Activated CD4-positive, alpha-beta T cell treated with anti-CD3 and anti-CD28 coated beads, Interleukin-2, Interleukin-6, amounts not matched to agents 100 ng/mL and 50 ng/mL, durations not matched to agents 16 hours and 8 hours (primary cell): ENCODE measurements at regions not wholly inside any gene's neighbourhood (a gene's known extent, or its start where the extent isn't known, plus 50 kb on each side); places are given as distances from the start of the nearest gene placed in this dataset.
A peak's percentile ranks its signal among the peaks of the same experiment; 100 is the strongest.
"Not testable (repeated sequence)": the region's sequence is repeated elsewhere in the genome, so short reads cannot be mapped to it uniquely, and the experiment has no call there.

ENCODE experiments used
- DNase-seq: peaks from one replicate; pipeline ENCODE4 v3.0.0-alpha.2; 2020

DNA sequence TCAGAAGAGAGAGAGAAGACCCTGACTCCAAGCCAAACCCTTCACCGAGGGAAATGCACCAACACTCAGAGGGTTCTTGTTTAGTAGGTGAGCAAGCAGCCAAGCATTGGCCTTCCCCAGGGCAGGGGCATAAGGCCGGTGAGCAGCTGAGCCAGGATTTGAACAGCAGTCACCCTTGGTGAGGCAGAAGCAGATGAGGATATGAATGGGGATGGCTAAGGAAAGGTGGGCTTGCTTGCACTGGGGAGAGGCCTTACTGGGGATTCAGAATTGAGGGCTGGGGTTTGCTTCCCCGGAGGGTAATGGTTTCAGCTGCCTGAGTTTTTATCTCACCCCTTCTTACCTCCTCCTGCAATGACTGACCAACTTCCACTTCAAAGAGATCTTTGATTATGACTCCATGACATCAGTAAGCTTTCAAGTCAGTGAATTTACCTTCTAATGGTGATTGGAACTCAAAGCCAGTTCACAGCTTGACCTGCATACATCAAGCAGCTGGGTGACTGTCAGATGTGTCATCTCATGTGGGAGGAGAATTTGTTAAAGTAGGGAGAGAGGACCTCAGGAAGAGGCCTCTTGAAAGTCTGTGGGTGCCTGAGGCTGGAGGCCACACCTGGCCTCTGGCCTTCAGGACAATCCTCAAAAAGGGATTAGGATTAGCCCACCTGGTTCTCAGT lies 114.5 kb upstream of the PLGLB2 start:
- DNase-seq, result peak; percentile 42

- peak; percentile 28 for DNase-seq
Measured at GRCh38 chr2:87634106-87634505, 113.8 kb upstream of the PLGLB2 start.

- DNase-seq, result not testable (repeated sequence)
Measured at GRCh38 chr2:87634971-87635650, 112.8 kb upstream of the PLGLB2 start.

DNA sequence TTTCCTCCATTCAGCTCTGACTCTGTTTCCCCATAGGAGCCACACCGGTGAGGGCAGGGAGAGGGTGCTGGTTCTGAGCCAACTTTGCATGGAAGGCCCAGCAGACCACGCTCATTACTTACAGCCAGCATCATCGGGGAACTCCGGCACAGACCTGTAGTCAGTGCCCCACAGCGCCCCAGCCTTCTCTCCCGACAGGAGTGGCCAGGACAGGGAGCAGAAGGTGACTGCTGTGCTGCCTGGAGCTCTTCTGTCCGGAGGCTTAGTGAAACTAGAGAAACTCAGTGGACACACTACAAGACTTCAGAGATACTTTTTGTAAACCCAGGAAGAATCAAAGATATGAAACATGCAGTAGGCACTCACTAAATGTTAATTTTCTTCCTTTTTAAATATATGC lies 111.6 kb upstream of the PLGLB2 start:
- not testable (repeated sequence) for DNase-seq

DNA sequence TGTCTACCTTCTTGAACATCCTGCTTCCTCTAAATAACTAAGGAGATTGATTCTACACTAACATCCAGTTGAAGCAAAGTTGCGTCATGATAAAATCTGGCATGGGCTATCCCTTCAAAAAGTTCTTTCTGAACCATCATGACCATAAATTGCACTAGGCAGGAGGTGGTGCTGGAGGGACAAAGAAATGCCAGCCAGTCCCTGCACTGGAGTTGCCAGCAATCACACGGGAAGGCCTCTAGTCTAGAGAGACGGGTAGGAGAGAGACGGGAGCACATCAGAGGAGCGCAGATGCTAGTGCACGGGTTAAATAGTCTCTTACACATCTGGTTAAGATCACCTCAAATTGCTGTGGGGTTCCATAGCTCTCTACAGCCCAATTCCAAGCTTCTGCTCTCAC lies 111.2 kb upstream of the PLGLB2 start:
- DNase-seq, result not testable (repeated sequence)

DNA sequence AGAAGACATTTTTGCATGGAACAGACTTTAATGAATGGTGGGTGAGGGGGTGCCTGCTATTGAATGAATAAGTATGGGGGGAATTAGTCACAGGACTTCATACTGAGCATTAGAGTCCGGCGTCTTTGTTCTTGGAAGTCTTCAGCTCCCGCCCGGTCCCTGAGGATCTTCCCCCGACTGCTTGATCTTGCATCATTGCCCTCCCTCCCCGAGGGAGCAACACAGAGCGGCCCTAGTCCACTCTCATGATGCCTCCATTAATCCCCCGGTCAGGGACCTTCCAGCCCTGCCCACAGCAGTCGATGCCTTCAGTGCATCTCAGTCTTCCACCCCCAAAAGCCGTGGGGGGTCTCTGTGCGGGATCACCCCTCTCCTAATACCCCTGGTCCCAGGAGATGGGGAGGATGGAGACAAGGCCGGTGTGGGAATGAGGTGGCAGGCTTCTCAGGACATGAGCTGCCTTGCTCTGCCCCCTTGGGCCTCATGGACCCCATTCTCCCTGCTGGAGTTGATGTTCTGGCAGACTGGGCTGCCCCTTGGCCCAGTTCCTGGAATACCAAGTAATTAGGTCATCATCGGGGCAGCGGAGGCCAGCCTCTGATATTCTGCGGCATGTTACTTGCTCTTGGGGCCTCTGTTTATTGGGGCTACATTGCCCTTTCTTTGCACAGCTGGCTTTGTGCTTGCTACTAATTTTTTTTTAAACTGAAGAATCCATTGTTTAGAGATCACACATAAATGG lies 110.5 kb upstream of the PLGLB2 start:
- not testable (repeated sequence) for DNase-seq

DNA sequence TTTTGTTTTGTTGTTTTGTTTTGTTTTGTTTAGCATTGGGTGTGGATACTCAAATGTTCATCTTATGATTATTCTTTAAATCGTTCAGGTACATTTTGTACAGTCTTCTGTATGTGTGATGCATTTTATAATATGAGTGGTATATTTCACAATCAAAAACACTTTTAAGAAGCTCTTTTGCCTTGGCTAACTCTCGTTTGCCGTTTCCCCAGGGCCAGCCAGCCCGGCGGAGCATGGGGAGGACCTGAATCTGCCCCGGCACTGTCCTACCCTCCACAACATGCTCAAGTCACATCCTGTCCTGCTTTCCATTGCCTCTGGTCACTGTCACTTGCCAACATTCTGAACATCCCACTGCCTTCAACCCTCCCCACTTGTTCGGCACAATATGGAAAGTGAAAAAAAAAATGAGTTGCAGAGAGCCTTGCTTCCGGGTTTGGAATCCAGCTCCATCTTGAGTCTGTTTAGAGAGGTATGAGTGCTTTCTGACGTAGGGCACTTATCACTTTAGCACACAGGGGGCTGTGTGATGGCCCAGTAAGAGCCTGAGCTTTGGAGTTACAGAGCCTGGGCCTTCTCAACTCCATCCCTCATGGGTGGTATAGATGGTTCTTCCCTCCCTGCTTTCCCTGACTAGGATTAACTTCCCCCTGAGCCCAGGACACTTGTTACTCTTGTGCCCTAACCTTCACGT lies 109.6 kb upstream of the PLGLB2 start:
- not testable (repeated sequence) for DNase-seq

GRCh38 chr2:87638872-87639271 lies 109.0 kb upstream of the PLGLB2 start:
- not testable (repeated sequence) for DNase-seq

DNA sequence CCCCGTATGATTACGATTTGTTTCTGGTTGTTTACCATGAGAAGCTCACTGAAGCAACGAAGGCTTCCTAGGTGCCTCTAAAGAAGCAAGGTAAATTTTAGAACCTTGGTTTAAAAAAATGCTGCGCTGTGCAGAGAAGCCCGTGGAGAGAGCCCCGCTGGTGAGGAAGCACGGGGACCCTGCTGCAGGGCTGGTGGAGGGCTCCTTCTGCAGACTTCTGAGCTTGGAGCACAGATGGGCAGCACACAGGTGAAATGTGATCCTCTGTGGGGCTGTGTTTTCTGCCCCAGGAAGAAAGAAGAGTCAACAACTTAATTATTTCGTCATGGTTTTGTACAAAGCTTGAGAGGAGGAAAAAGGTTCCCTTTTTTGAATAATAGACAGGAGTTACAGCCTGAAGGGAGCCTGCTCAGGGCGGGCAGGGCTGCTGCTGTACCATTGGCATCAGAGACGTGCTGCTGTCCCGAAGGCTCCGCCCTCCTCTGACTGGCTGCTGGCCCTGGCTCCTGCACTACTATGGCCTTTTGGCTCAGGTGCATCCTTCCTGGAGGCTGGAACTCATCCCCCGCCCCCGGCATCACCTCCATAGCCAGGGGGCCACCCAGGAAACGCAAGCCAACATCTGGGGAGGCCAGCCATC lies 108.0 kb upstream of the PLGLB2 start:
- DNase-seq, result not testable (repeated sequence)

- DNase-seq, result not testable (repeated sequence)
Measured at GRCh38 chr2:87640961-87641563, 106.8 kb upstream of the PLGLB2 start.

DNA sequence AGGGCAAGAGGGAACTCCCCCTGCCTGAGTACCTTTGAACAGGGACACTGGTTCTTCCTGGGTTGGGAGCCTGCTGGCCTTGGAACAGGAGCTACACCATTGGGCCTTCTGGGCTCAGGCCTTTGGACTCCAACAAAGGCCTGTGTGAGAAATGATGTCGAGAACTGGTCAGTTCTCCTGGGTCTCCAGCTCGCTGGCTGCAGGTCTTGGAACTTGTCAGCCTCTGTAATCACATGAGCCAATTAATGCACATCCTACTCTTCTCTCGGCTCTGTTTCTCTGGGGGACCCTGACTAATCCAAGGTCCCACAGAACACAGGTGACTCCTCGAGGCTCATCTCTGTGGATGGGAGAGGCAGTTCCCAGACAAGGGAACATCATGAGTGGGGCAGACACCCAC lies 104.7 kb upstream of the PLGLB2 start:
- DNase-seq, result not testable (repeated sequence)

DNA sequence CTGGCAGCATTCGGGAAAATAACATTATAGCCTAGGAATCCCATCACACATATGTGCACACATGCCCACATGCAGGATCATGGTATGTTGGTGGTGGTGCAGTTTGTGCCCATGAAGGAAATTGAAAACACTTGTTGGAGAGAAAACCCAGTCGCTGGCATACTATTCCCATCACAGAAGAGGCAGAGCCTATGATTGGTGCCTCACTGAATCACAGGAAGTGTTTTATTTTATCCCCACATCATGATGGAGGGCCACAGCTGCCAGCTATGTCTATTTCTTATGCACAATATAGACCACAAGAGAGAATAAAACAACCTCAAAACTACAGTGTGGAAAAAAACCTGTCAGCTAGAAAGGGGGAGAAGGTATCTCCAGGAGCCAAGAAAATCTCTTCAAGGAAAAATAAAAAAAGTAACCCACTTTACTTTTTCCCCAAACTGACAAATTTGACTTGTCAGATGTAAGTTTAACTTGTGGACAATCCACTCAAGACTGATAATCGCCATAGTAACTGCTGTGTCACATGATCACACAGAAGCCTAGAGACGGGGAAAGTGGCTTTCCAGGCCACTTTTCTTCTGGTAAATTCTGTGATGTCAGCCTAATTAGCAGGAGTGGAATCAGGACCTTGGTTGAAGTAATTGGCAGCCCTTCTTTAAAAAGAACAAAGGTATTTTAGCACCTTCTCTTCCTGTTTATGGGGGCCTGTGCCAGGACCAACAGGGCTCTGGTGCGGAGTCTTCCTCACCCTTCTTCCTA lies 100.0 kb upstream of the PLGLB2 start:
- DNase-seq, result not testable (repeated sequence)

GRCh38 chr2:87648815-87649214 lies 99.1 kb upstream of the PLGLB2 start:
- DNase-seq, result not testable (repeated sequence)

- DNase-seq, result not testable (repeated sequence)
Measured at GRCh38 chr2:87649871-87650270, 98.0 kb upstream of the PLGLB2 start.

DNA sequence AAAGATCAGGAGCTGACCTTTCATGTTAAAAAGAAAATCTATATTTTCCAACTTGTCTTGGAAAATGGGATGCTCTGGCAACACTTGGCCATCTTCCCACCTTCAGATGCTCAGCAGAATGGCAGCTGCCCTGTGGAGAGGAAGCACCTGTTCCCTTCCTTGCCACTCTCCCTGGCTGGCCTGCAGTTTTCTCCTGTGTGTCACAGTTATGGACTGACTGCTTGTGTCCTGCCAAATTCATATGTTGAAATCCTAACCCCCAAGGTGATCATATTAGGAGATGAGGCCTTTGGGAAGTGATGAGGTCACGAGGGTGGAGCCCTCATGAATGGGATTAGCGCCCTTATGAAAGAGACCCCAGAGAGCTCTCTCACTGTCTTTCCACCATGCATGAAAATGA lies 97.0 kb upstream of the PLGLB2 start:
- not testable (repeated sequence) for DNase-seq

GRCh38 chr2:87651589-87651988 lies 96.3 kb upstream of the PLGLB2 start:
- DNase-seq, result not testable (repeated sequence)

DNA sequence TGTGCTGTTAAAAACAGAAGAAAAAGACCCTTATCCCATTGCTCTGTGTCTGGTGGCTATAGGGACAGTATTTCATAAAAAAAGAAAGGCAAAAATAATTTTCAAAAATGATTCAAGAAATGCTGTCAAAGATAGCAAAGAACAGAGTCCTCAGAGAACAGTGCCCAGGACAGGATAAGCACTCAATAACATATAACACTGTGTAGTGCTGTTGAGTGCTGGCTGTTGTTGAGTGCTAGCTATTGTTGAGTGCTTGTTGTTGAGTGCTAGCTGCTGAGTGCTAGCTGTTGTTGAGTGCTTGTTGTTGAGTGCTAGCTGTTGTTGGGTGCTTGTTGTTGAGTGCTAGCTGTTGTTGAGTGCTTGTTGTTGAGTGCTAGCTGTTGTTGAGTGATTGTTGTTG lies 94.5 kb upstream of the PLGLB2 start:
- DNase-seq, result not testable (repeated sequence)

DNA sequence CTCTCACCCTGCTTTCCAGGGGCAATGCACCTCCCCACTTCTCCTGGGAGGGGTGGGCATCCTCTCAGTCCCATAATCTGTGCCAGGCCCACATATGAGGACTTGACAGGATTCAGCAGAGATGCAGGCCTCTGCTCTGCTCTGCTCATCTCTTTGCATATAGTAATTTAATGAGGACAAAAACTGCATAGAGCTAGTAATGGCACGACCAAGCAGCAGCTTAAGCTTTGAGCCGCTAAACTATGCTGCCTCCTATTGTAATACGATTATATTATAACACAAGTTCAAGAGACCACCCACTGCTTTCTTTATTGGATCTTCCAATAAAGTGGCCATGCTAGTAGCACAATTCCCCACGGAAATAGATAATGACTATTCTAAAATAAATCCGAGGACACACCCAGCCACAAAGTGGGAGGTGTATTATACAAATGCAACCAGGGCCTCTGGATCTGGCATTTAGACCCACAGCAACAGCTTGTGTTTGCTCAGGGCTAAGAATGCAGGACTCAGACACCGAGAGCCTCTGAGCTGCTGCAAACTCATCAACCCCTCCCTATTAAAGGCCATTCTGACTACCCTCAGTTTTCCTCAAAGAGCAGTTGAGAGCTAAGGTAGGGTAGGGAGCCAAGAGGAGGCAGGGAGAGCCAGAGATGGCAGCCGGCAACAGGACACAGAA lies 93.6 kb upstream of the PLGLB2 start:
- not testable (repeated sequence) for DNase-seq

GRCh38 chr2:87657915-87658314 lies 90.0 kb upstream of the PLGLB2 start:
- peak; percentile 40 for DNase-seq

DNA sequence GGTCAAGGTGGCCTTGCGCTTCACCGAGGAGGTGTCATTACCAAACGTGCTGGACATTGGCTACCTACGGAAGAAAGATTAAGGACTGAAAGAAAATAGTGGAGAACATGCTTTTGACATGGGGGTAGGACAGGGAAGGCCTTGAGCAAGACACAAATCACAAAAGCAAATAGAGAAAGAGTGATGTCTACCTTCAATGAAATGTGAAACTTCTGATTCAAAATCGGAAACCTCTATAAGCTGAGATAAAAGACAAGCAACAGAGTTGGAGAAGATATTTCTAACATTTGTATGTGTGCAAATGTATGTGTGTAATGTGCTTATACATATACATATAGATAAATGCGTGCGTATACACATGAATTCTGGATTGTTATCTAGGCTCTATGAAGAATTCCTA lies 89.5 kb upstream of the PLGLB2 start:
- peak; percentile 50 for DNase-seq

DNA sequence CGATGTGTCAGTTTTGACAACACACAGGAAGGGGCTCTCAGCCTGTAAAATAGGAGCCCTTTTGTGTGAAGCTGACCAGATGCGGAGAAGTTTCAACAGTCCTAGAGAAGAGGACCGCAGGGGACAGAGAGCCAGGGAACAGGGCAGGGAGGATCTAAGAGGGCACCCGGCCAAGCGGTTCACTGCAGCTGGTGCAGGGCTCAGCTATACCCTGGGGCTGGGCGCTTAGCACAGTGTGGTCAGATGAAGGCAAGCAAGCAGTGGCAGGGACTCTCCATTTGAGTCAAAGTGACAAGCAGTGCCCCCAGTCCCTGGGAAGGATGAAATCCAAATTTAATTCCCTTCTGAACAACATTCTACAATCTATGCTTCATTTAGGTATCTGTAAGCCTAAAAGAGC lies 88.9 kb upstream of the PLGLB2 start:
- DNase-seq, result not testable (repeated sequence)
